Central memory CD8-positive, alpha-beta T cell (primary cell): ENCODE measurements at regions not wholly inside any gene's neighbourhood (a gene's known extent, or its start where the extent isn't known, plus 50 kb on each side); places are given as distances from the start of the nearest gene placed in this dataset.

Experiments used
- ATAC-seq: fragments of 150-1000 bp; cut with Tn5 transposase; replicated peaks from 2 replicates; pipeline ENCODE4 v1.10.0; 2022; ENCODE audit warnings: mild to moderate bottlenecking, moderate FRiP score, moderate number of reproducible peaks; ENCODE audit not compliant: poor library complexity, severe bottlenecking; ENCODE audit errors: extremely low read depth
- DNase-seq, 2 donors: peaks; one replicate each; pipeline ENCODE4 v3.0.0; 2021; ENCODE audit warnings: low spot score in 2 of 2
- H3K27ac Mint-ChIP-seq: one replicate; pipeline ENCODE4 v1.8.0; 2022; ENCODE audit warnings: low read depth, mild to moderate bottlenecking, moderate library complexity, mixed read lengths
- H3K27me3 Mint-ChIP-seq: one replicate; pipeline ENCODE4 v1.8.0; 2022; ENCODE audit warnings: mixed read lengths
- H3K36me3 Mint-ChIP-seq: one replicate; pipeline ENCODE4 v1.8.0; 2022; ENCODE audit warnings: mild to moderate bottlenecking, moderate library complexity, mixed read lengths; ENCODE audit not compliant: insufficient read depth
- H3K4me1 Mint-ChIP-seq: one replicate; pipeline ENCODE4 v1.8.0; 2022; ENCODE audit warnings: mixed read lengths
- H3K4me3 Mint-ChIP-seq: one replicate; pipeline ENCODE4 v1.8.0; 2022; ENCODE audit warnings: mild to moderate bottlenecking, moderate library complexity, mixed read lengths
- H3K9me3 Mint-ChIP-seq: one replicate; pipeline ENCODE4 v1.8.0; 2022; ENCODE audit warnings: mixed read lengths

- DNase-seq: no peak
- H3K4me3 Mint-ChIP-seq: no peak overlapping the region
- H3K36me3 Mint-ChIP-seq: no peaks in the 10 kb centered on the region
- no peak overlapping the region for H3K27ac Mint-ChIP-seq
- H3K27me3 Mint-ChIP-seq: peaks cover 51% of the 10 kb centered on the region
- ATAC-seq: no peak
- H3K9me3 Mint-ChIP-seq: no peaks in the 10 kb centered on the region
- no peaks in the 10 kb centered on the region for H3K4me1 Mint-ChIP-seq
These were observed 176.7 kb upstream of the NCAM1 start for GRCh38 chr11:112784323-112785073.

GRCh38 chr11:112785149-112785548 is 176.1 kb upstream of the NCAM1 start:
- Mint-ChIP-seq H3K27ac (no peak overlapping the region), H3K4me1 (no peaks in the 10 kb centered on the region)
- no peak for DNase-seq

GRCh38 chr11:112785719-112786118 is 175.5 kb upstream of the NCAM1 start:
- Mint-ChIP-seq H3K9me3 (no peaks in the 10 kb centered on the region), H3K27me3 (peaks cover 49% of the 10 kb centered on the region), H3K27ac (no peak overlapping the region), H3K4me1 (no peaks in the 10 kb centered on the region), H3K36me3 (no peaks in the 10 kb centered on the region), H3K4me3 (no peak overlapping the region)
- ATAC-seq (no peak), DNase-seq (no peak)

More at GRCh38 chr11:112785149-112785548, 176.1 kb upstream of the NCAM1 start:
- Mint-ChIP-seq H3K4me3 (no peak overlapping the region), H3K9me3 (no peaks in the 10 kb centered on the region), H3K36me3 (no peaks in the 10 kb centered on the region), H3K27me3 (peaks cover 49% of the 10 kb centered on the region)
- ATAC-seq: no peak

GRCh38 chr11:112786196-112786595 is 175.0 kb upstream of the NCAM1 start:
- Mint-ChIP-seq H3K27ac (no peak overlapping the region), H3K36me3 (no peaks in the 10 kb centered on the region), H3K9me3 (no peaks in the 10 kb centered on the region), H3K27me3 (peaks cover 53% of the 10 kb centered on the region), H3K4me1 (no peaks in the 10 kb centered on the region), H3K4me3 (no peak overlapping the region)
- DNase-seq (no peak), ATAC-seq (no peak)

DNA sequence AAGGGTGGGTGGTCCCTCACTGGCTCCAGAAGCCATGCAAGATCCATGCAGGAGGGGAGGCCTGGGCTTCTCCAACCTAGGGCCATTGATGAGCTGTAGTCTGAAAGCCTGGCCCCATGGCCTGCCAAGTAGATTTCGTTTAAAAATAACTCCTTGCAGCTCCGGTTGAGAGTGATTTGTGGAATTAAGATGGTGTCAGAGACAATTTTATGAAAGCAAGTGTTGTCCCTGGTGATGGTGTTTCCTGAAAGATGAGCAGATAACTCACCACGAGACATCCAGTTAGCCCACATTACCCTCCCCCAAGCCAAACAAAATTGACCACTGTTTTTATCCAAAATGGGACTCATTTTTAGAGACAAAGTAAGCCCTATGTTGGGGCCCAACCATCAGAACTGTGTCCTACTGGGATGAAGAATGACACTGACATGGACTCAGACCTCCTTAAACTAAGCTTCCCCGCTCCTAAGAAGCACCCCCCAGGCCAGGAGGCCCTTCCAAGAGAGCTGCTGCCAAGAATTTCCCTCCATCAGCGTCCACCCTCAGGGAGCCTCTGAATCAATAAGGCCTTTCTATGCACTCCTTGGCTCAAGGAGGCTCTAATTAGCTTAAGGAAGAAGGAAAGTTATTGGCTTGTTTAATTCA is 174.2 kb upstream of the NCAM1 start:
- Mint-ChIP-seq H3K4me3 (no peak overlapping the region), H3K36me3 (no peaks in the 10 kb centered on the region), H3K9me3 (no peaks in the 10 kb centered on the region), H3K27me3 (peaks cover 44% of the 10 kb centered on the region), H3K4me1 (no peaks in the 10 kb centered on the region), H3K27ac (no peak overlapping the region)
- DNase-seq (no peak), ATAC-seq (no peak)

DNA sequence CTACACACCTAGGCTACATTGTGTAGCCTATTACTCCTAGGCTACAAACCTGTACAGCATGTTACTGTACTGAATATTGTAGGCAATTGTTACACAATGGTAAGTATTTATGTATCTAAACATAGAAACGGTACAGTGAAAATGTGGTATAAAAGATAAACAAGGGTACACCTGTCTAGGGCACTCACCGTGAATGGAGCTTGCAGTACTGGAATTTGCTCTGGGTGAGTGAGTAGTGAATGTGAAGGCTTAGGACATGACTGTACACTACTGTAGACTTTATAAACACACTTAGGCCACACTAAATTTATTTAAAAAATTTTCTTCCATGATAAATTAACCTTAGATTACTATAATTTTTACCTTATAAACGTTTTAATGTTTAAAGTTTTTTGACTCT is 171.7 kb upstream of the NCAM1 start:
- no peak overlapping the region for H3K27ac Mint-ChIP-seq
- no peak for ATAC-seq
- H3K9me3 Mint-ChIP-seq: no peaks in the 10 kb centered on the region
- H3K4me3 Mint-ChIP-seq: no peak overlapping the region
- H3K36me3 Mint-ChIP-seq: no peaks in the 10 kb centered on the region
- H3K4me1 Mint-ChIP-seq: no peaks in the 10 kb centered on the region
- H3K27me3 Mint-ChIP-seq: peaks cover 41% of the 10 kb centered on the region
- no peak for DNase-seq

DNA sequence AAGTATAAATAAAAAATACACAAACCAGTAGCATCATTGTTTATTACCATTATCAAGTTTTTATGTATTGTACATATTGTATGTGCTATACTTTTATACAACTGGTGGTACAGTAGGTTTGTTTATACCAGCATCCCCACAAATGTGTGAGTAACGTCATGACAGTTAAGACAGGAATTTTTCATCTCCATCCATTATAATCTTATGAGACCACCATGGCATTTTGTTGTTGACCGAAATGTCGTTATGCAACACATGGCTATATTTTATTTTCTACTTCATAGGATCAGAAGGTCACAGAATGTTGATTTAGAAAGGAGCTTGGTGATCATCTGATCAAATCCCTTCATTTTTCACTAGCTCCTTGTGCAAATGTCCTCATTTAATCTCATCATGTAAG is 170.9 kb upstream of the NCAM1 start:
- DNase-seq: no peak
- Mint-ChIP-seq H3K27ac (no peak overlapping the region), H3K36me3 (no peaks in the 10 kb centered on the region), H3K4me3 (no peak overlapping the region), H3K9me3 (no peaks in the 10 kb centered on the region), H3K4me1 (no peaks in the 10 kb centered on the region), H3K27me3 (peaks cover 40% of the 10 kb centered on the region)
- ATAC-seq: no peak

- no peaks in the 10 kb centered on the region for H3K36me3 Mint-ChIP-seq
- H3K27me3 Mint-ChIP-seq: peaks cover 22% of the 10 kb centered on the region
- ATAC-seq (no peak), DNase-seq (no peak)
- H3K4me1 Mint-ChIP-seq: no peaks in the 10 kb centered on the region
- H3K4me3 Mint-ChIP-seq: no peak overlapping the region
- no peaks in the 10 kb centered on the region for H3K9me3 Mint-ChIP-seq
- no peak overlapping the region for H3K27ac Mint-ChIP-seq
These were observed 169.2 kb upstream of the NCAM1 start for GRCh38 chr11:112792070-112792469.

GRCh38 chr11:112793416-112793815 is 167.8 kb upstream of the NCAM1 start:
- ATAC-seq: no peak
- Mint-ChIP-seq H3K27me3 (peaks cover 13% of the 10 kb centered on the region), H3K4me1 (no peaks in the 10 kb centered on the region), H3K4me3 (no peak overlapping the region), H3K9me3 (no peaks in the 10 kb centered on the region), H3K36me3 (no peaks in the 10 kb centered on the region), H3K27ac (no peak overlapping the region)
- no peak for DNase-seq

- DNase-seq (no peak), ATAC-seq (no peak)
- H3K27ac Mint-ChIP-seq: no peak overlapping the region
- H3K36me3 Mint-ChIP-seq: no peaks in the 10 kb centered on the region
- no peaks in the 10 kb centered on the region for H3K4me1 Mint-ChIP-seq
- peaks cover 15% of the 10 kb centered on the region for H3K27me3 Mint-ChIP-seq
- H3K4me3 Mint-ChIP-seq: no peak overlapping the region
- H3K9me3 Mint-ChIP-seq: no peaks in the 10 kb centered on the region
These were observed 166.8 kb upstream of the NCAM1 start for GRCh38 chr11:112794331-112794846.

DNA sequence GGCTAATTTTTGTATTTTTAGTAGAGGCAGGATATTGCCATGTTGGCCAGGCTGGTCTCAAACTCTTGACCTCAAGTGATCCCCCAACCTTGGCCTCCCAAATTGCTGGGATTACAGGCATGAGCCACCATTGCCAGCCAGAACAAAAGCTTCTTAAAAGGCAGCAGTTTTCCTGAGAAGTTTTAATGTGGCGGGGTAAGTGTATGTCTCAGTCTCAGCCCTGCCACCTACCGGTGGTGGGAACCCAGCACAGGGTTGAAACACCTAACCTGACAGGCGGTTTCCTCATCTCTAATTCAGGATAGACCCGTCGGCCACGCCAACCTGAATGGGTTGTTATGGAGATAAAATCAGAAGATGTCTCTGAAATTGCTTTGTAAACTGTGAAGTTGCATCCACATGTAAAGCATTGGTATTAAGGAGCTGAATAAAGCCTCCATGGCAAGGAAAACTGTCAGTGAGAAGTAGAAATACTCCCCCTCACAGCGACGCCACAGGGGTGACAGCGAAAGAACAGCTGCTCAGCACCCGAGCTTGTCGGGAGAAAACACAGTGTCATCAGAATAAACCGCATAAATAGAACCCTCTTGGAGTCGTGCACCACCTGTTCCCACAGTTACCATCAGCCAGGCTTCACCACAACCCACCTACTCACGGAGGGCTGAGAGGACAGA is 165.9 kb upstream of the NCAM1 start:
- H3K4me1 Mint-ChIP-seq: no peaks in the 10 kb centered on the region
- H3K9me3 Mint-ChIP-seq: no peaks in the 10 kb centered on the region
- no peak overlapping the region for H3K4me3 Mint-ChIP-seq
- no peaks in the 10 kb centered on the region for H3K36me3 Mint-ChIP-seq
- H3K27ac Mint-ChIP-seq: no peak overlapping the region
- ATAC-seq (no peak), DNase-seq (no peak)
- H3K27me3 Mint-ChIP-seq: peaks cover 21% of the 10 kb centered on the region

GRCh38 chr11:112795911-112796649 is 165.1 kb upstream of the NCAM1 start:
- Mint-ChIP-seq H3K27me3 (peaks cover 21% of the 10 kb centered on the region), H3K27ac (no peak overlapping the region), H3K4me3 (no peak overlapping the region), H3K4me1 (no peaks in the 10 kb centered on the region), H3K36me3 (no peaks in the 10 kb centered on the region), H3K9me3 (no peaks in the 10 kb centered on the region)
- ATAC-seq (no peak), DNase-seq (no peak)
